Endothelial cell of umbilical vein (primary cell): ENCODE measurements at regions not wholly inside any gene's neighbourhood (a gene's known extent, or its start where the extent isn't known, plus 50 kb on each side); places are given as distances from the start of the nearest gene placed in this dataset.

Experiments used
- BruUV-seq: library from RNA; stranded (reverse); fragments of 400-500 nt; replicated peaks from 2 replicates; lab custom pipeline; 2021; lab: Mats Ljungman, UMichigan
- CTCF ChIA-PET: fragments of 300-600, 350-600 bp; sonication (Branson Sonifier 250); formaldehyde crosslinking; loops from one replicate; lab custom pipeline; 2021; ENCODE audit warnings: antibody characterized with exemption, inconsistent platforms; lab: Charles Lee
- POLR2A ChIA-PET: fragments of 300-600, 350-600 bp; sonication (Branson Sonifier 250); formaldehyde crosslinking; loops from one replicate; lab custom pipeline; 2021; ENCODE audit warnings: antibody characterized with exemption, inconsistent platforms; lab: Charles Lee
- DNase-seq: peaks from one replicate; pipeline ENCODE4 v3.0.0-alpha.2; 2011; ENCODE audit warnings: low read depth, low spot score
- FAIRE-seq: peaks from 2 replicates; lab custom pipeline; 2011; peaks lifted over from hg19 to GRCh38; lab: Jason Lieb, UNC
- H2AFZ ChIP-seq: 2 replicates; pipeline ENCODE4 v1.6.0; 2012; ENCODE audit warnings: low read depth, low read length, control low read depth, inconsistent platforms
- H3K27ac ChIP-seq: 2 replicates; pipeline ENCODE4 v1.5.1; 2011; ENCODE audit warnings: low read depth, mild to moderate bottlenecking, control low read depth, low read length, moderate library complexity; ENCODE audit not compliant: insufficient read depth
- H3K27me3 ChIP-seq, 2 experiments: 2 replicates each; pipeline versions ENCODE4 v1.6.0 to v1.6.1; 2011; ENCODE audit warnings: low read length in 2 of 2, mixed read lengths in 1 of 2; ENCODE audit not compliant: control insufficient read depth in 2 of 2, insufficient read depth in 2 of 2
- H3K36me3 ChIP-seq, 2 experiments: 2 replicates in 1 of 2; 3 replicates in 1 of 2; pipeline ENCODE4 v1.5.1; 2011; ENCODE audit warnings: low read length in 2 of 2, mild to moderate bottlenecking in 1 of 2, moderate library complexity in 1 of 2; ENCODE audit not compliant: control insufficient read depth in 2 of 2, insufficient read depth in 2 of 2; ENCODE audit errors: extremely low read depth in 1 of 2
- H3K4me1 ChIP-seq: 3 replicates; pipeline ENCODE4 v1.5.1; 2011; ENCODE audit warnings: mild to moderate bottlenecking, low read length; ENCODE audit not compliant: control insufficient read depth, insufficient read depth; ENCODE audit errors: extremely low read depth
- H3K4me2 ChIP-seq: 2 replicates; pipeline ENCODE4 v1.6.1; 2011; ENCODE audit warnings: low read length, control low read depth, mixed read lengths; ENCODE audit not compliant: insufficient read depth
- H3K4me3 ChIP-seq, 3 experiments: fragments of 200-600 bp in 1 of 3; sonication (generic), shearing (Covaris generic) in 1 of 3; replicated peaks in 1 of 3; 2 replicates each; pipeline ENCODE4 v1.5.1; 2011 to 2016; ENCODE audit warnings: control low read depth in 3 of 3, low read length in 3 of 3, mild to moderate bottlenecking in 2 of 3, inconsistent platforms in 1 of 3, low read depth in 1 of 3, moderate library complexity in 1 of 3; ENCODE audit not compliant: insufficient read depth in 1 of 3
- H3K79me2 ChIP-seq: 2 replicates; pipeline ENCODE4 v1.6.0; 2012; ENCODE audit warnings: low read length, inconsistent platforms; ENCODE audit not compliant: control insufficient read depth, insufficient read depth
- H3K9ac ChIP-seq: replicated peaks from 2 replicates; pipeline ENCODE3; 2011; ENCODE audit warnings: low read length, control low read depth; ENCODE audit not compliant: insufficient read depth; ENCODE audit errors: extremely low read depth
- H3K9me1 ChIP-seq: replicated peaks from 3 replicates; pipeline ENCODE4 v1.6.0; 2011; ENCODE audit warnings: mild to moderate bottlenecking, low read length; ENCODE audit not compliant: control insufficient read depth, insufficient read depth; ENCODE audit errors: extremely low read depth
- H3K9me3 ChIP-seq: replicated peaks from 2 replicates; pipeline ENCODE4 v1.5.1; 2012; ENCODE audit warnings: low read length, inconsistent platforms; ENCODE audit not compliant: control insufficient read depth, insufficient read depth
- H4K20me1 ChIP-seq: replicated peaks from 2 replicates; pipeline ENCODE3; 2011; ENCODE audit warnings: mild to moderate bottlenecking, low read length; ENCODE audit not compliant: control insufficient read depth, insufficient read depth; ENCODE audit errors: extremely low read depth
- EZH2 ChIP-seq: IDR thresholded peaks from 2 replicates; pipeline ENCODE4 v1.6.1; 2012; ENCODE audit warnings: borderline replicate concordance, low read depth, mild to moderate bottlenecking, moderate library complexity, low read length, inconsistent platforms; ENCODE audit not compliant: severe bottlenecking
- FOS ChIP-seq: IDR thresholded peaks from 2 replicates; pipeline ENCODE4 v1.6.1; 2011; ENCODE audit warnings: mild to moderate bottlenecking, low read length, moderate library complexity, borderline replicate concordance; ENCODE audit not compliant: insufficient read depth
- GATA2 ChIP-seq: IDR thresholded peaks from 2 replicates; pipeline ENCODE4 v1.7.0; 2011; ENCODE audit warnings: low read depth, mild to moderate bottlenecking, moderate library complexity, mixed read lengths, low read length; ENCODE audit not compliant: insufficient read length, insufficient read depth
- JUN ChIP-seq: IDR thresholded peaks from 2 replicates; pipeline ENCODE4 v1.6.1; 2011; ENCODE audit warnings: borderline replicate concordance, low read depth; ENCODE audit not compliant: insufficient read length, insufficient read depth
- MAX ChIP-seq: IDR thresholded peaks from 2 replicates; pipeline ENCODE4 v1.6.1; 2011; ENCODE audit not compliant: insufficient read depth, insufficient read length
- MYC ChIP-seq: IDR thresholded peaks from one replicate; pipeline ENCODE4 v1.6.1; 2011; ENCODE audit warnings: mild to moderate bottlenecking, low read depth, low read length
- POLR2A ChIP-seq: IDR thresholded peaks from 2 replicates; pipeline ENCODE4 v1.6.1; 2012; ENCODE audit warnings: low read depth, mild to moderate bottlenecking, control low read depth, low read length
- POLR2AphosphoS5 ChIP-seq: IDR thresholded peaks from 2 replicates; pipeline ENCODE4 v1.6.1; 2012; ENCODE audit warnings: low read depth, mild to moderate bottlenecking, control low read depth, low read length, moderate library complexity; ENCODE audit not compliant: insufficient read depth
- dilution Hi-C: fragments of 300-500 bp; cut with MboI; formaldehyde crosslinking; loops from one replicate; pipeline ENCODE4 v1.15.0; 2019; ENCODE audit warnings: low sequenced_read_pairs; ENCODE audit not compliant: extremely low pct_ligation_motif_present
- intact Hi-C: fragments of 100-400 bp; cut with micrococcal nuclease; formaldehyde crosslinking; loops from one replicate; pipeline ENCODE4 v1.10.0; 2022
- TF ChIP-seq, protein P1 (sequence below), 2 donors: IDR thresholded peaks; 1 replicate in 1 of 2; 2 replicates in 1 of 2; pipeline ENCODE4 v1.5.1; 2011; ENCODE audit warnings: low read length in 2 of 2, mild to moderate bottlenecking in 2 of 2, moderate library complexity in 2 of 2, control low read depth in 1 of 2, inconsistent platforms in 1 of 2, low read depth in 1 of 2; ENCODE audit not compliant: insufficient read depth in 1 of 2; ENCODE audit errors: extremely low read depth in 1 of 2

- H3K4me2 ChIP-seq: no peak overlapping the region
- no peaks in the 10 kb centered on the region for H4K20me1 ChIP-seq
- BruUV-seq: no TSS peak
- intact Hi-C loops: no loop called here
- DNase-seq: no peak
- H3K27ac ChIP-seq: no peak overlapping the region
- no peaks in the 10 kb centered on the region for H3K9me3 ChIP-seq
- ChIA-PET CTCF (interaction anchor here (1.4 to 1.6 kb wide), 2 partner anchors 12 to 17 kb away, joined by 3 to 4 read pairs; no protein-coding TSS in a partner anchor), POLR2A (no interaction called here)
- no peaks in the 10 kb centered on the region for H3K36me3 ChIP-seq
- no peaks in the 10 kb centered on the region for H3K79me2 ChIP-seq
- no peaks in the 10 kb centered on the region for H3K4me1 ChIP-seq
- H2AFZ ChIP-seq: no peak overlapping the region
- dilution Hi-C loops: no loop called here
- no peak overlapping the region for H3K4me3 ChIP-seq
- H3K9me1 ChIP-seq: no peaks in the 10 kb centered on the region
- H3K27me3 ChIP-seq: no peaks in the 10 kb centered on the region
- TF ChIP-seq POLR2A: no peak
- no peak for TF ChIP-seq POLR2AphosphoS5
- no peak for TF ChIP-seq FOS
- TF ChIP-seq, protein P1, sequence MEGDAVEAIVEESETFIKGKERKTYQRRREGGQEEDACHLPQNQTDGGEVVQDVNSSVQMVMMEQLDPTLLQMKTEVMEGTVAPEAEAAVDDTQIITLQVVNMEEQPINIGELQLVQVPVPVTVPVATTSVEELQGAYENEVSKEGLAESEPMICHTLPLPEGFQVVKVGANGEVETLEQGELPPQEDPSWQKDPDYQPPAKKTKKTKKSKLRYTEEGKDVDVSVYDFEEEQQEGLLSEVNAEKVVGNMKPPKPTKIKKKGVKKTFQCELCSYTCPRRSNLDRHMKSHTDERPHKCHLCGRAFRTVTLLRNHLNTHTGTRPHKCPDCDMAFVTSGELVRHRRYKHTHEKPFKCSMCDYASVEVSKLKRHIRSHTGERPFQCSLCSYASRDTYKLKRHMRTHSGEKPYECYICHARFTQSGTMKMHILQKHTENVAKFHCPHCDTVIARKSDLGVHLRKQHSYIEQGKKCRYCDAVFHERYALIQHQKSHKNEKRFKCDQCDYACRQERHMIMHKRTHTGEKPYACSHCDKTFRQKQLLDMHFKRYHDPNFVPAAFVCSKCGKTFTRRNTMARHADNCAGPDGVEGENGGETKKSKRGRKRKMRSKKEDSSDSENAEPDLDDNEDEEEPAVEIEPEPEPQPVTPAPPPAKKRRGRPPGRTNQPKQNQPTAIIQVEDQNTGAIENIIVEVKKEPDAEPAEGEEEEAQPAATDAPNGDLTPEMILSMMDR (IDR thresholded peaks at IDR 0.05; ENCODE audit: extremely low read depth in 1 of 2, insufficient read depth in 1 of 2, low read depth in 1 of 2, low read length in 2 of 2): no peak
- no peak for TF ChIP-seq EZH2
- no peak for TF ChIP-seq JUN
- no peak for TF ChIP-seq MYC
- no peak for TF ChIP-seq GATA2
- no peak for TF ChIP-seq MAX
- peak; percentile 47 for FAIRE-seq
- H3K9ac ChIP-seq: no peak overlapping the region
These were observed 117.7 kb downstream of the TRMT11 start for GRCh38 chr6:126103993-126104392.
